PC-3 (cell line): ENCODE measurements at regions not wholly inside any gene's neighbourhood (a gene's known extent, or its start where the extent isn't known, plus 50 kb on each side); places are given as distances from the start of the nearest gene placed in this dataset.

Source experiments
- ATAC-seq: fragments of 200-7000 bp; cut with Tn5 transposase; 2 replicates; pipeline ENCODE4 v1.9.1; 2020; ENCODE audit warnings: mild to moderate bottlenecking, moderate library complexity
- BruUV-seq: library from RNA; stranded (reverse); fragments of 400-500 nt; replicated peaks from 2 replicates; lab custom pipeline; 2021; lab: Mats Ljungman, UMichigan
- CTCF ChIA-PET: fragments of 300-600 bp; sonication (Branson Sonifier 250); formaldehyde crosslinking; loops from one replicate; lab custom pipeline; 2022; ENCODE audit warnings: antibody characterized with exemption; lab: Charles Lee
- POLR2A ChIA-PET: fragments of 300-600 bp; sonication (Branson Sonifier 250); formaldehyde crosslinking; loops from one replicate; lab custom pipeline; 2022; ENCODE audit warnings: antibody characterized with exemption; ENCODE audit not compliant: unreplicated experiment; lab: Charles Lee
- DNase-seq: peaks from one replicate; pipeline ENCODE4 v3.0.0-alpha.2; 2015
- H2AFZ ChIP-seq: fragments of 300-600 bp; sonication (generic); 2 replicates; pipeline ENCODE4 v1.6.0; 2016; ENCODE audit warnings: antibody characterized with exemption, low read length
- H3F3A ChIP-seq: fragments of 300-600 bp; sonication (generic); one replicate; pipeline ENCODE4 v1.6.0; 2017; ENCODE audit warnings: antibody characterized with exemption, low read length, control low read depth, mild to moderate bottlenecking; ENCODE audit not compliant: unreplicated experiment
- H3K27ac ChIP-seq: fragments of 300-600 bp; sonication (generic); 2 replicates; pipeline ENCODE4 v1.5.1; 2016; ENCODE audit warnings: mild to moderate bottlenecking, low read length
- H3K27me3 ChIP-seq: fragments of 300-600 bp; sonication (generic); 2 replicates; pipeline ENCODE4 v1.6.1; 2016; ENCODE audit warnings: low read length, mixed read lengths
- H3K36me3 ChIP-seq: fragments of 300-600 bp; sonication (generic); 2 replicates; pipeline ENCODE4 v1.6.1; 2016; ENCODE audit warnings: low read depth, mixed run types, low read length, mixed read lengths
- H3K4me1 ChIP-seq: fragments of 300-600 bp; sonication (generic); 2 replicates; pipeline ENCODE4 v1.5.1; 2016; ENCODE audit warnings: low read length; ENCODE audit not compliant: insufficient read depth
- H3K4me2 ChIP-seq: fragments of 300-600 bp; sonication (generic); 2 replicates; pipeline ENCODE4 v1.6.0; 2016; ENCODE audit warnings: low read length
- H3K4me3 ChIP-seq: fragments of 300-600 bp; sonication (generic); 2 replicates; pipeline ENCODE4 v1.5.1; 2016; ENCODE audit warnings: mild to moderate bottlenecking, low read length, mixed read lengths
- H3K79me2 ChIP-seq: fragments of 300-600 bp; sonication (generic); 2 replicates; pipeline ENCODE4 v1.6.1; 2017; ENCODE audit warnings: low read length, mixed read lengths
- H3K9ac ChIP-seq: fragments of 300-600 bp; sonication (generic); 2 replicates; pipeline ENCODE4 v1.6.0; 2016; ENCODE audit warnings: mild to moderate bottlenecking, low read length
- H3K9me2 ChIP-seq: fragments of 300-600 bp; sonication (generic); replicated peaks from 2 replicates; pipeline ENCODE4 v1.6.1; 2016; ENCODE audit warnings: mixed run types, low read length, mixed read lengths
- H3K9me3 ChIP-seq: fragments of 300-600 bp; sonication (generic); 2 replicates; pipeline ENCODE4 v1.6.1; 2016; ENCODE audit warnings: low read length, mixed read lengths
- H4K20me1 ChIP-seq: fragments of 300-600 bp; sonication (generic); 2 replicates; pipeline ENCODE4 v1.6.1; 2016; ENCODE audit warnings: low read length, mixed read lengths
- EZH2 ChIP-seq: fragments of 300-600 bp; sonication (generic); IDR thresholded peaks from one replicate; pipeline ENCODE4 v1.6.1; 2017; ENCODE audit warnings: antibody characterized with exemption, mild to moderate bottlenecking, low read length; ENCODE audit not compliant: unreplicated experiment
- EZH2phosphoT487 ChIP-seq: fragments of 300-600 bp; sonication (generic); IDR thresholded peaks from 2 replicates; pipeline ENCODE4 v1.6.1; 2018; ENCODE audit warnings: mild to moderate bottlenecking, antibody characterized with exemption, low read length, borderline replicate concordance
- intact Hi-C: fragments of 100-400 bp; cut with micrococcal nuclease; formaldehyde crosslinking; loops from 2 replicates; pipeline ENCODE4 v1.9.0; 2023
- TF ChIP-seq, protein P1 (sequence below): fragments of 300-600 bp; sonication (generic); conservative IDR thresholded peaks from 2 replicates; pipeline ENCODE4 v1.5.1; 2017; ENCODE audit warnings: antibody characterized with exemption, low read depth, mild to moderate bottlenecking, low read length

DNA sequence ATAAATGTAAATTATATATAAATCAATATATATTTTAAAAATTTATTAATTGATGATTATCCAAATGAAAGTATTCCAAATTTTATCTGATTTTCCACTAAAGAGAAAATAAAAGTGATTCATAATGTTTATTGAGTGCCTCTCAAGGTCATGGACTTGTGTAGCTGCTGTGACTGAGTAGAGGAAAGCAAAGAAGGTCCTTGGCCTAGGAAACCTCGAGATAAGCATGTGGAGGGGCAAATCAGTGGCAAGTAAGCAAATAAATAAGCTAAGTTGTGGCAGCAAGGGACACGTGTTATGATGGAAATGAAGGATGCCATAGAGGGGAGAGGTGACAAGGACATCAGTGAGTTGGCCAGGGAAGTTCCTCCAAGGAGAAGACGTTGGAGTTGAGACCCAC, 866.1 kb upstream of the ID2 start:
- Histone ChIP-seq H3K36me3 (no peaks in the 10 kb centered on the region), H3K9ac (no peak overlapping the region), H3K27ac (no peak overlapping the region), H3K4me2 (no peak overlapping the region), H3K79me2 (no peaks in the 10 kb centered on the region), H3K9me2 (no peaks in the 10 kb centered on the region), H3F3A (peaks cover 18% of the 10 kb centered on the region), H3K27me3 (no peaks in the 10 kb centered on the region), H2AFZ (no peak overlapping the region), H4K20me1 (no peaks in the 10 kb centered on the region), H3K9me3 (no peaks in the 10 kb centered on the region), H3K4me3 (no peak overlapping the region), H3K4me1 (peaks cover 37% of the 10 kb centered on the region)
- intact Hi-C loops = loop anchor here (10.0 kb wide), 1 partner anchor 391 kb away; no protein-coding TSS in a partner anchor
- ATAC-seq (no peak), DNase-seq (no peak)
- CTCF ChIA-PET = no interaction called here
- POLR2A ChIA-PET = no interaction called here
- no peak for TF ChIP-seq EZH2phosphoT487
- TF ChIP-seq, protein P1, sequence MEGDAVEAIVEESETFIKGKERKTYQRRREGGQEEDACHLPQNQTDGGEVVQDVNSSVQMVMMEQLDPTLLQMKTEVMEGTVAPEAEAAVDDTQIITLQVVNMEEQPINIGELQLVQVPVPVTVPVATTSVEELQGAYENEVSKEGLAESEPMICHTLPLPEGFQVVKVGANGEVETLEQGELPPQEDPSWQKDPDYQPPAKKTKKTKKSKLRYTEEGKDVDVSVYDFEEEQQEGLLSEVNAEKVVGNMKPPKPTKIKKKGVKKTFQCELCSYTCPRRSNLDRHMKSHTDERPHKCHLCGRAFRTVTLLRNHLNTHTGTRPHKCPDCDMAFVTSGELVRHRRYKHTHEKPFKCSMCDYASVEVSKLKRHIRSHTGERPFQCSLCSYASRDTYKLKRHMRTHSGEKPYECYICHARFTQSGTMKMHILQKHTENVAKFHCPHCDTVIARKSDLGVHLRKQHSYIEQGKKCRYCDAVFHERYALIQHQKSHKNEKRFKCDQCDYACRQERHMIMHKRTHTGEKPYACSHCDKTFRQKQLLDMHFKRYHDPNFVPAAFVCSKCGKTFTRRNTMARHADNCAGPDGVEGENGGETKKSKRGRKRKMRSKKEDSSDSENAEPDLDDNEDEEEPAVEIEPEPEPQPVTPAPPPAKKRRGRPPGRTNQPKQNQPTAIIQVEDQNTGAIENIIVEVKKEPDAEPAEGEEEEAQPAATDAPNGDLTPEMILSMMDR = no peak
- no peak for TF ChIP-seq EZH2
- BruUV-seq = no TSS peak

- intact Hi-C loops = loop anchor here (10.0 kb wide), 1 partner anchor 391 kb away; no protein-coding TSS in a partner anchor
- H4K20me1 ChIP-seq = no peaks in the 10 kb centered on the region
- peaks cover 18% of the 10 kb centered on the region for H3F3A ChIP-seq
- ChIA-PET POLR2A (no interaction called here), CTCF (no interaction called here)
- no peak overlapping the region for H2AFZ ChIP-seq
- H3K4me3 ChIP-seq = no peak overlapping the region
- H3K9ac ChIP-seq = no peak overlapping the region
- TF ChIP-seq EZH2phosphoT487 (no peak), EZH2 (no peak)
- TF ChIP-seq, protein P1 = no peak
- ATAC-seq (no peak), DNase-seq (no peak)
- no peaks in the 10 kb centered on the region for H3K9me3 ChIP-seq
- no peaks in the 10 kb centered on the region for H3K79me2 ChIP-seq
- no peaks in the 10 kb centered on the region for H3K27me3 ChIP-seq
- BruUV-seq = no TSS peak
- H3K9me2 ChIP-seq = no peaks in the 10 kb centered on the region
- peaks cover 32% of the 10 kb centered on the region for H3K4me1 ChIP-seq
- H3K4me2 ChIP-seq = no peak overlapping the region
- H3K36me3 ChIP-seq = no peaks in the 10 kb centered on the region
- H3K27ac ChIP-seq = no peak overlapping the region
Measured at GRCh38 chr2:7816233-7816632, 865.6 kb upstream of the ID2 start.

- ChIA-PET CTCF (no interaction called here), POLR2A (no interaction called here)
- Histone ChIP-seq H3K9me2 (no peaks in the 10 kb centered on the region), H3K9me3 (no peaks in the 10 kb centered on the region), H2AFZ (no peak overlapping the region), H3K4me1 (peaks cover 25% of the 10 kb centered on the region), H3K4me3 (no peak overlapping the region), H3F3A (peaks cover 12% of the 10 kb centered on the region), H3K36me3 (no peaks in the 10 kb centered on the region), H3K4me2 (no peak overlapping the region), H3K9ac (no peak overlapping the region), H3K27me3 (no peaks in the 10 kb centered on the region), H3K79me2 (no peaks in the 10 kb centered on the region), H3K27ac (no peak overlapping the region), H4K20me1 (no peaks in the 10 kb centered on the region)
- ATAC-seq (no peak), DNase-seq (no peak)
- TF ChIP-seq EZH2 (no peak), EZH2phosphoT487 (no peak)
- TF ChIP-seq, protein P1 = no peak
- intact Hi-C loops = loop anchor here (10.0 kb wide), 1 partner anchor 392 kb away; no protein-coding TSS in a partner anchor
- BruUV-seq = no TSS peak
Measured at GRCh38 chr2:7816944-7817343, 864.9 kb upstream of the ID2 start.
